SJSA1 (cell line): ENCODE measurements at regions not wholly inside any gene's neighbourhood (a gene's known extent, or its start where the extent isn't known, plus 50 kb on each side); places are given as distances from the start of the nearest gene placed in this dataset.
"Not testable (repeated sequence)": the region's sequence is repeated elsewhere in the genome, so short reads cannot be mapped to it uniquely, and the experiment has no call there.

Experiments used
- DNase-seq, 2 experiments: peaks; one replicate each; pipeline ENCODE4 v3.0.0-alpha.2; 2015 to 2020; ENCODE audit warnings: low spot score in 2 of 2, low read depth in 1 of 2
- H3K27ac ChIP-seq: fragments of 250-450 bp; sonication (Bioruptor Pico); 2 replicates; pipeline ENCODE4 v1.5.1; 2020; ENCODE audit warnings: mild to moderate bottlenecking, moderate library complexity
- H3K27me3 ChIP-seq: fragments of 250-450 bp; sonication (Bioruptor Pico); replicated peaks from 2 replicates; pipeline ENCODE4 v1.5.1; 2020; ENCODE audit warnings: mild to moderate bottlenecking, moderate library complexity
- H3K36me3 ChIP-seq: fragments of 250-450 bp; sonication (Bioruptor Pico); 2 replicates; pipeline ENCODE4 v1.5.1; 2020; ENCODE audit warnings: mild to moderate bottlenecking
- H3K4me1 ChIP-seq: fragments of 250-450 bp; sonication (Bioruptor Pico); replicated peaks from 2 replicates; pipeline ENCODE4 v1.6.1; 2021; ENCODE audit warnings: mild to moderate bottlenecking
- H3K4me3 ChIP-seq: fragments of 250-450 bp; sonication (Bioruptor Pico); 2 replicates; pipeline ENCODE4 v1.5.1; 2020; ENCODE audit warnings: mild to moderate bottlenecking
- H3K9me3 ChIP-seq: fragments of 250-450 bp; sonication (Bioruptor Pico); replicated peaks from 2 replicates; pipeline ENCODE4 v1.5.1; 2020; ENCODE audit warnings: mild to moderate bottlenecking

- no peak for DNase-seq
- Histone ChIP-seq H3K27ac (no peak overlapping the region), H3K4me3 (no peak overlapping the region), H3K36me3 (no peaks in the 10 kb centered on the region), H3K27me3 (no peaks in the 10 kb centered on the region), H3K4me1 (peaks cover 7% of the 10 kb centered on the region), H3K9me3 (no peaks in the 10 kb centered on the region)
Measured at GRCh38 chr1:232859216-232859615, 54.0 kb downstream of the MAP10 start.

GRCh38 chr1:232861107-232861506 lies 55.9 kb downstream of the MAP10 start:
- Histone ChIP-seq H3K27ac (no peak overlapping the region), H3K36me3 (no peaks in the 10 kb centered on the region), H3K9me3 (no peaks in the 10 kb centered on the region), H3K4me1 (no peaks in the 10 kb centered on the region), H3K4me3 (no peak overlapping the region), H3K27me3 (no peaks in the 10 kb centered on the region)
- no peak for DNase-seq

GRCh38 chr1:232863544-232864275 lies 58.5 kb downstream of the MAP10 start:
- peaks cover 4% of the 10 kb centered on the region for H3K4me1 ChIP-seq
- H3K9me3 ChIP-seq, result no peaks in the 10 kb centered on the region
- H3K36me3 ChIP-seq, result no peaks in the 10 kb centered on the region
- no peak overlapping the region for H3K27ac ChIP-seq
- no peak overlapping the region for H3K4me3 ChIP-seq
- DNase-seq, result no peak
- no peaks in the 10 kb centered on the region for H3K27me3 ChIP-seq

- no peak overlapping the region for H3K4me3 ChIP-seq
- DNase-seq, result no peak
- H3K27ac ChIP-seq, result no peak overlapping the region
- peaks cover 19% of the 10 kb centered on the region for H3K4me1 ChIP-seq
- no peaks in the 10 kb centered on the region for H3K27me3 ChIP-seq
- H3K36me3 ChIP-seq, result no peaks in the 10 kb centered on the region
- H3K9me3 ChIP-seq, result no peaks in the 10 kb centered on the region
Measured at GRCh38 chr1:232865102-232865931, 60.1 kb downstream of the MAP10 start.

GRCh38 chr1:232868793-232869491 lies 63.7 kb downstream of the MAP10 start:
- Histone ChIP-seq H3K27ac (peak overlapping the region; percentile 66), H3K36me3 (no peaks in the 10 kb centered on the region), H3K4me1 (peaks cover 24% of the 10 kb centered on the region)

GRCh38 chr1:232871291-232871969 lies 66.2 kb downstream of the MAP10 start:
- H3K4me1 ChIP-seq, result peaks cover 24% of the 10 kb centered on the region
- H3K27me3 ChIP-seq, H3K4me3 ChIP-seq, H3K9me3 ChIP-seq, H3K36me3 ChIP-seq, H3K27ac ChIP-seq, DNase-seq: not testable (repeated sequence)

More at GRCh38 chr1:232868793-232869491, 63.7 kb downstream of the MAP10 start:
- no peaks in the 10 kb centered on the region for H3K9me3 ChIP-seq
- peak; percentile 79 to 90 for DNase-seq
- H3K27me3 ChIP-seq, result no peaks in the 10 kb centered on the region
- H3K4me3 ChIP-seq, result no peak overlapping the region

- H3K4me1 ChIP-seq, result peaks cover 24% of the 10 kb centered on the region
- no peaks in the 10 kb centered on the region for H3K36me3 ChIP-seq
- H3K4me3 ChIP-seq, result no peak overlapping the region
- H3K9me3 ChIP-seq, result no peaks in the 10 kb centered on the region
- H3K27me3 ChIP-seq, result no peaks in the 10 kb centered on the region
- no peak for DNase-seq
- H3K27ac ChIP-seq, result no peak overlapping the region
Measured at GRCh38 chr1:232872284-232872683, 67.1 kb downstream of the MAP10 start.

- Histone ChIP-seq H3K27ac (no peak overlapping the region), H3K9me3 (no peaks in the 10 kb centered on the region), H3K4me3 (no peak overlapping the region), H3K27me3 (no peaks in the 10 kb centered on the region), H3K4me1 (peaks cover 24% of the 10 kb centered on the region), H3K36me3 (no peaks in the 10 kb centered on the region)
- no peak for DNase-seq
Measured at GRCh38 chr1:232872738-232873137, 67.5 kb downstream of the MAP10 start.

- DNase-seq, result no peak
- H3K27ac ChIP-seq, result no peak overlapping the region
- peaks cover 22% of the 10 kb centered on the region for H3K4me1 ChIP-seq
- no peak overlapping the region for H3K4me3 ChIP-seq
- no peaks in the 10 kb centered on the region for H3K27me3 ChIP-seq
- no peaks in the 10 kb centered on the region for H3K36me3 ChIP-seq
- H3K9me3 ChIP-seq, result no peaks in the 10 kb centered on the region
Measured at GRCh38 chr1:232873412-232873811, 68.2 kb downstream of the MAP10 start.

- Histone ChIP-seq H3K36me3 (no peaks in the 10 kb centered on the region), H3K4me3 (no peak overlapping the region), H3K27ac (no peak overlapping the region), H3K4me1 (peaks cover 17% of the 10 kb centered on the region), H3K9me3 (no peaks in the 10 kb centered on the region), H3K27me3 (no peaks in the 10 kb centered on the region)
- peak in 1 of 2 experiments; percentile 22 for DNase-seq
Measured at GRCh38 chr1:232873931-232874330, 68.7 kb downstream of the MAP10 start.

GRCh38 chr1:232875536-232875935 lies 70.3 kb downstream of the MAP10 start:
- DNase-seq, result no peak
- Histone ChIP-seq H3K4me1 (peaks cover 4% of the 10 kb centered on the region; the same call in 1 of the 2 replicates), H3K36me3 (no peaks in the 10 kb centered on the region), H3K27me3 (no peaks in the 10 kb centered on the region), H3K9me3 (no peaks in the 10 kb centered on the region; the same call in 1 of the 2 replicates), H3K4me3 (no peak overlapping the region), H3K27ac (no peak overlapping the region)

GRCh38 chr1:232876506-232877364 lies 71.5 kb downstream of the MAP10 start:
- Histone ChIP-seq H3K27ac (no peak overlapping the region), H3K4me1 (peaks cover 4% of the 10 kb centered on the region; the same call in 1 of the 2 replicates), H3K9me3 (no peaks in the 10 kb centered on the region; the same call in 1 of the 2 replicates), H3K27me3 (no peaks in the 10 kb centered on the region), H3K36me3 (no peaks in the 10 kb centered on the region), H3K4me3 (no peak overlapping the region)
- no peak for DNase-seq
